ENCODE measurements at regions not wholly inside any gene's neighbourhood (a gene's known extent, or its start where the extent isn't known, plus 50 kb on each side); places are given as distances from the start of the nearest gene placed in this dataset.

DNA sequence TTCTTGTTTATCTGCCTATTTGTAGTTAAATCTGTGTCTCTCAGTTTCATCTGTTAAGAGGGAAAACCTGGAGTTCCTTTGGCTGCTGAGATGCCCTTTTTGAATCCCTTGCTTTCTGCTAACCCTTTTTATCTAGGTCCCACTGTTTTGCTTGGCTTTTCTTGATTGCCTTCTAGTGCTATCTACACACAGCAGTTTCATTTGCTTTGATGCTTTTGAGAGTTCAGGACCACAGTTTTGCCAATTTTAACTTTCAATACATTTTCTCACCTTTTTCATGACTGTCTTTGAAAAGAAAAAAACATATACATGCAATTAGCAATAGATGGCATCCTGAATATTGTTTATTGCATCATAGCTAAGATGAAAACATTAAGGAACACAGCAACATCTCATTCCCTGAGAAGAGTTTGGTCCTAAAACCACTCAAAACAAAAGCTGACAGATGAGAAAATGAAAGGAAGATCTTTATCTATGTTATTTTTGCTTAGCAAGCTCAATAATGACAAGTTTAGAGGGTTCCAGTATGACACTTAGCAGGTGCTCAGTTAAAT lies 241.4 kb upstream of the MEX3C start (continued):
- TF ChIP-seq, protein P1, sequence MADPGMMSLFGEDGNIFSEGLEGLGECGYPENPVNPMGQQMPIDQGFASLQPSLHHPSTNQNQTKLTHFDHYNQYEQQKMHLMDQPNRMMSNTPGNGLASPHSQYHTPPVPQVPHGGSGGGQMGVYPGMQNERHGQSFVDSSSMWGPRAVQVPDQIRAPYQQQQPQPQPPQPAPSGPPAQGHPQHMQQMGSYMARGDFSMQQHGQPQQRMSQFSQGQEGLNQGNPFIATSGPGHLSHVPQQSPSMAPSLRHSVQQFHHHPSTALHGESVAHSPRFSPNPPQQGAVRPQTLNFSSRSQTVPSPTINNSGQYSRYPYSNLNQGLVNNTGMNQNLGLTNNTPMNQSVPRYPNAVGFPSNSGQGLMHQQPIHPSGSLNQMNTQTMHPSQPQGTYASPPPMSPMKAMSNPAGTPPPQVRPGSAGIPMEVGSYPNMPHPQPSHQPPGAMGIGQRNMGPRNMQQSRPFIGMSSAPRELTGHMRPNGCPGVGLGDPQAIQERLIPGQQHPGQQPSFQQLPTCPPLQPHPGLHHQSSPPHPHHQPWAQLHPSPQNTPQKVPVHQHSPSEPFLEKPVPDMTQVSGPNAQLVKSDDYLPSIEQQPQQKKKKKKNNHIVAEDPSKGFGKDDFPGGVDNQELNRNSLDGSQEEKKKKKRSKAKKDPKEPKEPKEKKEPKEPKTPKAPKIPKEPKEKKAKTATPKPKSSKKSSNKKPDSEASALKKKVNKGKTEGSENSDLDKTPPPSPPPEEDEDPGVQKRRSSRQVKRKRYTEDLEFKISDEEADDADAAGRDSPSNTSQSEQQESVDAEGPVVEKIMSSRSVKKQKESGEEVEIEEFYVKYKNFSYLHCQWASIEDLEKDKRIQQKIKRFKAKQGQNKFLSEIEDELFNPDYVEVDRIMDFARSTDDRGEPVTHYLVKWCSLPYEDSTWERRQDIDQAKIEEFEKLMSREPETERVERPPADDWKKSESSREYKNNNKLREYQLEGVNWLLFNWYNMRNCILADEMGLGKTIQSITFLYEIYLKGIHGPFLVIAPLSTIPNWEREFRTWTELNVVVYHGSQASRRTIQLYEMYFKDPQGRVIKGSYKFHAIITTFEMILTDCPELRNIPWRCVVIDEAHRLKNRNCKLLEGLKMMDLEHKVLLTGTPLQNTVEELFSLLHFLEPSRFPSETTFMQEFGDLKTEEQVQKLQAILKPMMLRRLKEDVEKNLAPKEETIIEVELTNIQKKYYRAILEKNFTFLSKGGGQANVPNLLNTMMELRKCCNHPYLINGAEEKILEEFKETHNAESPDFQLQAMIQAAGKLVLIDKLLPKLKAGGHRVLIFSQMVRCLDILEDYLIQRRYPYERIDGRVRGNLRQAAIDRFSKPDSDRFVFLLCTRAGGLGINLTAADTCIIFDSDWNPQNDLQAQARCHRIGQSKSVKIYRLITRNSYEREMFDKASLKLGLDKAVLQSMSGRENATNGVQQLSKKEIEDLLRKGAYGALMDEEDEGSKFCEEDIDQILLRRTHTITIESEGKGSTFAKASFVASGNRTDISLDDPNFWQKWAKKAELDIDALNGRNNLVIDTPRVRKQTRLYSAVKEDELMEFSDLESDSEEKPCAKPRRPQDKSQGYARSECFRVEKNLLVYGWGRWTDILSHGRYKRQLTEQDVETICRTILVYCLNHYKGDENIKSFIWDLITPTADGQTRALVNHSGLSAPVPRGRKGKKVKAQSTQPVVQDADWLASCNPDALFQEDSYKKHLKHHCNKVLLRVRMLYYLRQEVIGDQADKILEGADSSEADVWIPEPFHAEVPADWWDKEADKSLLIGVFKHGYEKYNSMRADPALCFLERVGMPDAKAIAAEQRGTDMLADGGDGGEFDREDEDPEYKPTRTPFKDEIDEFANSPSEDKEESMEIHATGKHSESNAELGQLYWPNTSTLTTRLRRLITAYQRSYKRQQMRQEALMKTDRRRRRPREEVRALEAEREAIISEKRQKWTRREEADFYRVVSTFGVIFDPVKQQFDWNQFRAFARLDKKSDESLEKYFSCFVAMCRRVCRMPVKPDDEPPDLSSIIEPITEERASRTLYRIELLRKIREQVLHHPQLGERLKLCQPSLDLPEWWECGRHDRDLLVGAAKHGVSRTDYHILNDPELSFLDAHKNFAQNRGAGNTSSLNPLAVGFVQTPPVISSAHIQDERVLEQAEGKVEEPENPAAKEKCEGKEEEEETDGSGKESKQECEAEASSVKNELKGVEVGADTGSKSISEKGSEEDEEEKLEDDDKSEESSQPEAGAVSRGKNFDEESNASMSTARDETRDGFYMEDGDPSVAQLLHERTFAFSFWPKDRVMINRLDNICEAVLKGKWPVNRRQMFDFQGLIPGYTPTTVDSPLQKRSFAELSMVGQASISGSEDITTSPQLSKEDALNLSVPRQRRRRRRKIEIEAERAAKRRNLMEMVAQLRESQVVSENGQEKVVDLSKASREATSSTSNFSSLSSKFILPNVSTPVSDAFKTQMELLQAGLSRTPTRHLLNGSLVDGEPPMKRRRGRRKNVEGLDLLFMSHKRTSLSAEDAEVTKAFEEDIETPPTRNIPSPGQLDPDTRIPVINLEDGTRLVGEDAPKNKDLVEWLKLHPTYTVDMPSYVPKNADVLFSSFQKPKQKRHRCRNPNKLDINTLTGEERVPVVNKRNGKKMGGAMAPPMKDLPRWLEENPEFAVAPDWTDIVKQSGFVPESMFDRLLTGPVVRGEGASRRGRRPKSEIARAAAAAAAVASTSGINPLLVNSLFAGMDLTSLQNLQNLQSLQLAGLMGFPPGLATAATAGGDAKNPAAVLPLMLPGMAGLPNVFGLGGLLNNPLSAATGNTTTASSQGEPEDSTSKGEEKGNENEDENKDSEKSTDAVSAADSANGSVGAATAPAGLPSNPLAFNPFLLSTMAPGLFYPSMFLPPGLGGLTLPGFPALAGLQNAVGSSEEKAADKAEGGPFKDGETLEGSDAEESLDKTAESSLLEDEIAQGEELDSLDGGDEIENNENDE (IDR thresholded peaks at IDR 0.05; ENCODE audit: insufficient replicate concordance, low read length), result no peak
- TF ChIP-seq SRF (IDR thresholded peaks at IDR 0.05; ENCODE audit: low read depth, low read length) (no peak), TCF12 (IDR thresholded peaks at IDR 0.05; ENCODE audit: low read depth, low read length) (no peak), ASH2L (IDR thresholded peaks at IDR 0.05; ENCODE audit: low read length) (no peak), EP300 (IDR thresholded peaks at IDR 0.05; ENCODE audit: borderline replicate concordance in 1 of 2, low read depth in 2 of 2, low read length in 2 of 2) (no peak), ZNF274 (IDR thresholded peaks at IDR 0.05; ENCODE audit: borderline replicate concordance, extremely low read depth, low read length) (no peak), MAFK (IDR thresholded peaks at IDR 0.05; ENCODE audit: low read depth, low read length) (no peak), SIRT6 (IDR thresholded peaks at IDR 0.05; ENCODE audit: low read length) (no peak), JUN (IDR thresholded peaks at IDR 0.05; ENCODE audit: low read depth, low read length) (no peak), SIN3A (conservative IDR thresholded peaks at IDR 0.05 in 1 of 2, IDR thresholded peaks at IDR 0.05 in 1 of 2; ENCODE audit: low read depth in 1 of 2, low read length in 2 of 2) (no peak)
- TF ChIP-seq, protein P2, sequence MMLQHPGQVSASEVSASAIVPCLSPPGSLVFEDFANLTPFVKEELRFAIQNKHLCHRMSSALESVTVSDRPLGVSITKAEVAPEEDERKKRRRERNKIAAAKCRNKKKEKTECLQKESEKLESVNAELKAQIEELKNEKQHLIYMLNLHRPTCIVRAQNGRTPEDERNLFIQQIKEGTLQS (IDR thresholded peaks at IDR 0.05; ENCODE audit: insufficient read depth, low read depth, low read length), result no peak
